Epithelial cell of proximal tubule (primary cell): ENCODE measurements at regions not wholly inside any gene's neighbourhood (a gene's known extent, or its start where the extent isn't known, plus 50 kb on each side); places are given as distances from the start of the nearest gene placed in this dataset.

Experiments used
- DNase-seq: peaks from one replicate; pipeline ENCODE4 v3.0.0-alpha.2; 2011; ENCODE audit warnings: low read depth
- H3K4me3 ChIP-seq: 2 replicates; pipeline ENCODE4 v1.5.1; 2011; ENCODE audit warnings: low read depth, mild to moderate bottlenecking, low read length
- TF ChIP-seq, protein P1 (sequence below): conservative IDR thresholded peaks from 2 replicates; pipeline ENCODE4 v1.5.1; 2012; ENCODE audit warnings: low read depth, mild to moderate bottlenecking, low read length

DNA sequence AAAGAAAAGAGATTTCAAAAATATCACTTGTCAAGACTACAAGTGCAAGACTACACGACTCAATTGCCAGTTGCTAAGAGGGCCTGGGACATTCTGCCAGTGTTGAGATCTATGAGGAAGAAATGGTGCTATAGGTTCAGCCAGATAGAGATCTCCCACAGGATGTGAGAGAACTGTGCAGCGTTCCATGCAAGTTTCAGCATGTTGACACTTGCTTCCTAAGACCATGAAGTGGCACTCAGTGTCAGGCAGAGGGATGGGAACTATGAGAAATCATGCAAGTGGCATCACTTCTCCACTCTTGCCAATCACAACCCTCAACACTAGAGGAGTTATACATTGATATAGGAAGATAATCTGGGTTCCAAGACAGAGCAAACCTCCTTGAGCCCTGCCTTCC lies 210.3 kb downstream of the CHRM2 start:
- TF ChIP-seq, protein P1, sequence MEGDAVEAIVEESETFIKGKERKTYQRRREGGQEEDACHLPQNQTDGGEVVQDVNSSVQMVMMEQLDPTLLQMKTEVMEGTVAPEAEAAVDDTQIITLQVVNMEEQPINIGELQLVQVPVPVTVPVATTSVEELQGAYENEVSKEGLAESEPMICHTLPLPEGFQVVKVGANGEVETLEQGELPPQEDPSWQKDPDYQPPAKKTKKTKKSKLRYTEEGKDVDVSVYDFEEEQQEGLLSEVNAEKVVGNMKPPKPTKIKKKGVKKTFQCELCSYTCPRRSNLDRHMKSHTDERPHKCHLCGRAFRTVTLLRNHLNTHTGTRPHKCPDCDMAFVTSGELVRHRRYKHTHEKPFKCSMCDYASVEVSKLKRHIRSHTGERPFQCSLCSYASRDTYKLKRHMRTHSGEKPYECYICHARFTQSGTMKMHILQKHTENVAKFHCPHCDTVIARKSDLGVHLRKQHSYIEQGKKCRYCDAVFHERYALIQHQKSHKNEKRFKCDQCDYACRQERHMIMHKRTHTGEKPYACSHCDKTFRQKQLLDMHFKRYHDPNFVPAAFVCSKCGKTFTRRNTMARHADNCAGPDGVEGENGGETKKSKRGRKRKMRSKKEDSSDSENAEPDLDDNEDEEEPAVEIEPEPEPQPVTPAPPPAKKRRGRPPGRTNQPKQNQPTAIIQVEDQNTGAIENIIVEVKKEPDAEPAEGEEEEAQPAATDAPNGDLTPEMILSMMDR = no peak
- no peak for DNase-seq
- no peak overlapping the region for H3K4me3 ChIP-seq

DNA sequence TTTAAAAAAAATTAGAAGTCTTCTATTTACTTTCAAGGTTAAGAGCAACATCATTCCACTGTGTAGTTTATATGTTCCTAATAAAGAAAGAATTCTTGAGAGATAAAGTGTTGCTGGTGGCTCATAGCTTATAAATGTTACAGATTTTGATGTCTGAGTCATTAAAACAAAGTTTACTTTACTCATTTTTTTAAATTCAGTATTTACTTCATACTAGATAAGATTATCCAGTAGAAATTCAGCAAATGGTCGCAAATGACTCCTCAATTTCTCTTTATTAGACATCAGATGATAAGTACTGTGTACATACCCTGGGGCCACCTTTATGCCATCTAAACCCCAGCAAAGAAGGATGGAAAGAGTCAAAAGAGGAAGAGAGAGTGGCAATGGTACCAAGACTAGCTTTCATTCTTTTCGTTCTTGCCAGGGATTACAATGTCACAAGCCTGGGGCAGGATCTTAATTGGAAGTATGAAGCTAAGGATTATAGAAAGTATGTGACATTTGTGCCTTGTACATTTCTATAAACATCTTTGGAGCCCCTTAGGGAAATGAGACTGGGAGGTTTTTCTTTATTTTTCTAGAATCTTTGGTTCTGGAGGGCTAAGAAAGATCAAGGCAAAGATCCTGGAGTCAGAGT lies 206.1 kb downstream of the CHRM2 start:
- TF ChIP-seq, protein P1 = no peak
- no peak for DNase-seq
- H3K4me3 ChIP-seq = no peak overlapping the region

DNA sequence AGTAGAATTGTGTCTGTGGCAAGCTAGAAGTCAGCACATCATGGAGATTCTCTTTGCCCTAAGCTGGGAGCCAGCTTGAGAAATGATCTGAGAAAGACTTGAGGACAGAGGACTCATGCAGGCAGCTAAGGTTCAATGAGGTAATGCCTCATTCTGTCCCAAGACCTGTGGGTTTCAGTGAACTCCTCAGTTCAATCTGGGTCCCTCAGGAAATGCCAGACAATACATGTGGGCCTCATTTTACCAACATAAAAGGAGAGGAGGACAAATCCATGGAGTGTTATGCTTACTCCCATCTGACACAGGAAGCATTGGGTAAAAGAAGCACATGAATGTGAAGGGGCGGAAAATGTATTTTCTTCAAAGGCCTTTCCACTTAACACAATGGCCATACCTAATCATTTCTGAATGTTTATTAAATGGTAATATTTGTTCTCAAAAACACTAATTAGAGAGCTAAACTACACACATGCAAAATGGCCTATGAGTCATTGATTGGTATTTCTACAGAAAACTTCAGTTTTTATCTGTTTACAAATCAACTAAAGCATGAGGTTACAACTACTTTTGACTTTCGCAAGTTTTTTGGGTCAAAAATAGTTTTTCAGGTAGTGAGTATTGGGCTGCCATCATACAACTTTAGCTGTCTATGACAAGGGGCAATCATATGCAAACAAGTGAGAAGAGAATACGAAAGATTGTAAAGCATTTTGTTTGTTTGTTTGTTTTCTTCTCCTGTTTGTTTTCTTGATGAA lies 205.3 kb downstream of the CHRM2 start:
- no peak overlapping the region for H3K4me3 ChIP-seq
- DNase-seq = no peak
- TF ChIP-seq, protein P1 = no peak
